ENCODE measurements at regions not wholly inside any gene's neighbourhood (a gene's known extent, or its start where the extent isn't known, plus 50 kb on each side); places are given as distances from the start of the nearest gene placed in this dataset.

DNA sequence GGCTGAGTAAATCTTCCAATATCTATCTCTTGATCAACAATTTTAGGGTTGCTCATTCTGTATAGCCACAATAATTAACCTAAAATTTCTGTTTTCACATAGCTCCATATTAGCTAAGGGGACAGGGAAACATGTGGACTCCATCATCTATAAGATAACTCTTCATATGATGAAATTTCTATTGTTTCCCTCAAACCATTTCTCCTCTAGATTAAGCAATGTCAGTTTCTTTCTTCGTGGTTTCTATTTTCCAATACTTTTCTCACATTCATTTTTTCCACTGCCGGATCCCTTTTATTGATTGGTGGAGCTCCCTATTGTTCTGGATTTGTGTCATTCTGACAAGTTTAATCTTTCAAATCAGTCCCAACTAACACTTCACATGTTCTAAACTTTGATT is 1221.3 kb upstream of the ZEB2 start (continued):
- TF ChIP-seq EZH2 (IDR thresholded peaks at IDR 0.05) (no peak), POLR2A (IDR thresholded peaks at IDR 0.05; ENCODE audit: borderline replicate concordance, extremely low read depth, insufficient read depth, insufficient read length) (no peak), SP1 (IDR thresholded peaks at IDR 0.05; ENCODE audit: low read depth) (no peak), CBX3 (IDR thresholded peaks at IDR 0.05; ENCODE audit: low read depth) (no peak)
- TF ChIP-seq, protein P1, sequence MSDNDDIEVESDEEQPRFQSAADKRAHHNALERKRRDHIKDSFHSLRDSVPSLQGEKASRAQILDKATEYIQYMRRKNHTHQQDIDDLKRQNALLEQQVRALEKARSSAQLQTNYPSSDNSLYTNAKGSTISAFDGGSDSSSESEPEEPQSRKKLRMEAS (IDR thresholded peaks at IDR 0.05) = no peak
- TF ChIP-seq, protein P2, sequence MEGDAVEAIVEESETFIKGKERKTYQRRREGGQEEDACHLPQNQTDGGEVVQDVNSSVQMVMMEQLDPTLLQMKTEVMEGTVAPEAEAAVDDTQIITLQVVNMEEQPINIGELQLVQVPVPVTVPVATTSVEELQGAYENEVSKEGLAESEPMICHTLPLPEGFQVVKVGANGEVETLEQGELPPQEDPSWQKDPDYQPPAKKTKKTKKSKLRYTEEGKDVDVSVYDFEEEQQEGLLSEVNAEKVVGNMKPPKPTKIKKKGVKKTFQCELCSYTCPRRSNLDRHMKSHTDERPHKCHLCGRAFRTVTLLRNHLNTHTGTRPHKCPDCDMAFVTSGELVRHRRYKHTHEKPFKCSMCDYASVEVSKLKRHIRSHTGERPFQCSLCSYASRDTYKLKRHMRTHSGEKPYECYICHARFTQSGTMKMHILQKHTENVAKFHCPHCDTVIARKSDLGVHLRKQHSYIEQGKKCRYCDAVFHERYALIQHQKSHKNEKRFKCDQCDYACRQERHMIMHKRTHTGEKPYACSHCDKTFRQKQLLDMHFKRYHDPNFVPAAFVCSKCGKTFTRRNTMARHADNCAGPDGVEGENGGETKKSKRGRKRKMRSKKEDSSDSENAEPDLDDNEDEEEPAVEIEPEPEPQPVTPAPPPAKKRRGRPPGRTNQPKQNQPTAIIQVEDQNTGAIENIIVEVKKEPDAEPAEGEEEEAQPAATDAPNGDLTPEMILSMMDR (IDR thresholded peaks at IDR 0.05 in 2 of 3, conservative IDR thresholded peaks at IDR 0.05 in 1 of 3; ENCODE audit: borderline replicate concordance in 1 of 3, insufficient read depth in 1 of 3, low read depth in 2 of 3, low read length in 2 of 3) = no peak

DNA sequence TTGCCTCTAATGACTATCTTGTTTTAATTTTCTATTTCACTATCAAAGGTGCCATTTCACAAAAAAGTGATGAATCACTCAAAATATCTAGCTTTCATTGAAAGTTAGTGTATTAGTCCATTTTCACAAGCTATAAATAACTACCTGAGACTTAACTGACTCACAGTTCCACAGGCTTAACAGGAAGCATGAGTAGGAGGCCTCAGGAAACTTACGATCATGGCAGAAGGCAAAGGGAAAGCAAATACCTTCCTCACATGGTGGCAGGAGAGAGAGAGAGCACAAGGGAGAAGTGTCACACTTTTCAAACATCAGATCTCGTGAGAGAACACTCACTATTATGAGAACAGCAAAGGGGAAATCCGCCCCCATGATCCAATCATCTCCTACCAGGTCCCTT is 1220.4 kb upstream of the ZEB2 start:
- no peaks in the 10 kb centered on the region for H3K9me2 ChIP-seq (ENCODE audit: insufficient read depth)
- H3K79me2 ChIP-seq (ENCODE audit: insufficient read depth, low read length) = no peaks in the 10 kb centered on the region
- H3K4me3 ChIP-seq (replicated peaks in 1 of 2; ENCODE audit: low read depth in 1 of 2, low read length in 2 of 2) = no peak overlapping the region
- no peaks in the 10 kb centered on the region for H3K9me3 ChIP-seq (ENCODE audit: control insufficient read depth in 1 of 2, insufficient read depth in 1 of 2, low read depth in 1 of 2, low read length in 2 of 2)
- BruUV-seq (replicated peaks) = no TSS peak
- TF ChIP-seq, protein P3, sequence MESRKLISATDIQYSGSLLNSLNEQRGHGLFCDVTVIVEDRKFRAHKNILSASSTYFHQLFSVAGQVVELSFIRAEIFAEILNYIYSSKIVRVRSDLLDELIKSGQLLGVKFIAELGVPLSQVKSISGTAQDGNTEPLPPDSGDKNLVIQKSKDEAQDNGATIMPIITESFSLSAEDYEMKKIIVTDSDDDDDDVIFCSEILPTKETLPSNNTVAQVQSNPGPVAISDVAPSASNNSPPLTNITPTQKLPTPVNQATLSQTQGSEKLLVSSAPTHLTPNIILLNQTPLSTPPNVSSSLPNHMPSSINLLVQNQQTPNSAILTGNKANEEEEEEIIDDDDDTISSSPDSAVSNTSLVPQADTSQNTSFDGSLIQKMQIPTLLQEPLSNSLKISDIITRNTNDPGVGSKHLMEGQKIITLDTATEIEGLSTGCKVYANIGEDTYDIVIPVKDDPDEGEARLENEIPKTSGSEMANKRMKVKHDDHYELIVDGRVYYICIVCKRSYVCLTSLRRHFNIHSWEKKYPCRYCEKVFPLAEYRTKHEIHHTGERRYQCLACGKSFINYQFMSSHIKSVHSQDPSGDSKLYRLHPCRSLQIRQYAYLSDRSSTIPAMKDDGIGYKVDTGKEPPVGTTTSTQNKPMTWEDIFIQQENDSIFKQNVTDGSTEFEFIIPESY (IDR thresholded peaks at IDR 0.05; ENCODE audit: extremely low read depth, insufficient replicate concordance, low read length) = no peak
- TF ChIP-seq CEBPB (IDR thresholded peaks at IDR 0.05; ENCODE audit: low read depth) (no peak), SP1 (IDR thresholded peaks at IDR 0.05; ENCODE audit: low read depth) (no peak), JUND (IDR thresholded peaks at IDR 0.05) (no peak), FOSL1 (IDR thresholded peaks at IDR 0.05; ENCODE audit: low read depth) (no peak), ELF1 (IDR thresholded peaks at IDR 0.05; ENCODE audit: borderline replicate concordance, low read depth) (no peak), ZNF274 (IDR thresholded peaks at IDR 0.05; ENCODE audit: low read depth, low read length) (no peak)
- ATAC-seq (no peak), DNase-seq (ENCODE audit: low read depth, low spot score) (no peak)
- no peaks in the 10 kb centered on the region for H3K36me3 ChIP-seq (ENCODE audit: control insufficient read depth in 1 of 2, insufficient read depth in 2 of 2, low read length in 2 of 2)
- no peak overlapping the region for H3K4me2 ChIP-seq (ENCODE audit: low read length)
- H3K9ac ChIP-seq (ENCODE audit: low read length) = no peak overlapping the region
- CTCF ChIA-PET = no interaction called here
- H2AFZ ChIP-seq (ENCODE audit: low read depth, low read length, poor library complexity, severe bottlenecking) = no peak overlapping the region
- no peak overlapping the region for H3K27ac ChIP-seq (ENCODE audit: low read depth, low read length)
- H4K20me1 ChIP-seq (ENCODE audit: insufficient read depth) = no peaks in the 10 kb centered on the region
- intact Hi-C loops (cut with micrococcal nuclease) = no loop called here
- POLR2A ChIA-PET = no interaction called here
- peaks cover 0 to 7% of the 10 kb centered on the region in 2 experiments; a peak in 1 of 4 replicates for H3K4me1 ChIP-seq (ENCODE audit: control insufficient read depth in 1 of 2, insufficient read depth in 2 of 2, low read length in 2 of 2)
- RAD21 ChIA-PET (ENCODE audit: low non-redundant PET in 1 of 2, low total read pairs in 2 of 2, uncharacterized antibody in 2 of 2, unreplicated experiment in 2 of 2) = no interaction called here
- H3K27me3 ChIP-seq (ENCODE audit: insufficient read depth, low read length) = no peaks in the 10 kb centered on the region
